Erythroblast (primary cell): ENCODE measurements at regions not wholly inside any gene's neighbourhood (a gene's known extent, or its start where the extent isn't known, plus 50 kb on each side); places are given as distances from the start of the nearest gene placed in this dataset.

ENCODE experiments used
- GATA1 ChIP-seq: IDR thresholded peaks from 2 replicates; pipeline ENCODE4 v1.6.1; 2011; ENCODE audit warnings: low read depth, mild to moderate bottlenecking, control low read depth, low read length, moderate library complexity
- POLR2A ChIP-seq: IDR thresholded peaks from 2 replicates; pipeline ENCODE4 v1.6.1; 2011; ENCODE audit warnings: mild to moderate bottlenecking, low read length

- no peak for TF ChIP-seq POLR2A
- TF ChIP-seq GATA1 = no peak
Observed at GRCh38 chr2:103529798-103530502, 768.1 kb downstream of the TMEM182 start.
